OCI-LY7 (cell line): ENCODE measurements at regions not wholly inside any gene's neighbourhood (a gene's known extent, or its start where the extent isn't known, plus 50 kb on each side); places are given as distances from the start of the nearest gene placed in this dataset.

Experiments used
- BruUV-seq: library from RNA; stranded (reverse); fragments of 400-500 nt; replicated peaks from 2 replicates; lab custom pipeline; 2021; lab: Mats Ljungman, UMichigan
- CTCF ChIA-PET: fragments of 300-600 bp; sonication (Branson Sonifier 250); formaldehyde crosslinking; loops from one replicate; lab custom pipeline; 2022; ENCODE audit warnings: antibody characterized with exemption; ENCODE audit not compliant: unreplicated experiment; lab: Charles Lee
- POLR2A ChIA-PET: fragments of 300-600 bp; sonication (Branson Sonifier 250); formaldehyde crosslinking; loops from one replicate; lab custom pipeline; 2022; ENCODE audit warnings: antibody characterized with exemption; lab: Charles Lee
- DNase-seq: peaks from one replicate; pipeline ENCODE4 v3.0.0-alpha.2; 2015; ENCODE audit warnings: low spot score
- H2AFZ ChIP-seq: fragments of 200-600 bp; sonication (generic), shearing (Covaris generic); 2 replicates; pipeline ENCODE4 v1.6.1; 2014; ENCODE audit warnings: mild to moderate bottlenecking, antibody characterized with exemption, low read length, moderate library complexity
- H3K27ac ChIP-seq: fragments of 200-600 bp; sonication (generic); 2 replicates; pipeline ENCODE4 v1.5.1; 2014; ENCODE audit warnings: mixed run types, low read depth, mild to moderate bottlenecking, moderate library complexity, low read length, inconsistent platforms; ENCODE audit not compliant: poor library complexity, severe bottlenecking
- H3K36me3 ChIP-seq: fragments of 200-600 bp; sonication (generic); 2 replicates; pipeline ENCODE4 v1.6.1; 2014; ENCODE audit warnings: mild to moderate bottlenecking, antibody characterized with exemption, low read length, moderate library complexity, mixed read lengths; ENCODE audit not compliant: insufficient read depth
- H3K4me1 ChIP-seq: fragments of 200-600 bp; sonication (generic); 2 replicates; pipeline ENCODE4 v1.5.1; 2014; ENCODE audit warnings: mild to moderate bottlenecking, low read length; ENCODE audit not compliant: insufficient read depth, poor library complexity, severe bottlenecking
- H3K4me2 ChIP-seq: fragments of 200-600 bp; sonication (generic); 2 replicates; pipeline ENCODE4 v1.6.1; 2014; ENCODE audit warnings: mild to moderate bottlenecking, low read length
- H3K4me3 ChIP-seq: fragments of 200-600 bp; sonication (generic); 2 replicates; pipeline ENCODE4 v1.5.1; 2014; ENCODE audit warnings: mild to moderate bottlenecking, low read depth, low read length; ENCODE audit not compliant: poor library complexity, severe bottlenecking
- H3K79me2 ChIP-seq: fragments of 200-600 bp; sonication (generic); 2 replicates; pipeline ENCODE4 v1.6.1; 2016; ENCODE audit warnings: low read depth, mild to moderate bottlenecking, low read length, moderate library complexity, mixed read lengths; ENCODE audit not compliant: insufficient read depth
- H3K9me2 ChIP-seq: fragments of 200-600 bp; sonication (generic); 2 replicates; pipeline ENCODE4 v1.6.1; 2016; ENCODE audit warnings: mild to moderate bottlenecking, low read length, mixed read lengths; ENCODE audit not compliant: insufficient read depth
- H3K9me3 ChIP-seq: fragments of 200-600 bp; sonication (generic); 2 replicates; pipeline ENCODE4 v1.6.1; 2014; ENCODE audit warnings: mild to moderate bottlenecking, mixed run types, low read length, mixed read lengths
- H4K20me1 ChIP-seq: fragments of 200-600 bp; sonication (generic); 2 replicates; pipeline ENCODE4 v1.6.1; 2014; ENCODE audit warnings: mild to moderate bottlenecking, antibody characterized with exemption, low read length, moderate library complexity, mixed read lengths; ENCODE audit not compliant: insufficient read depth
- EZH2phosphoT487 ChIP-seq: fragments of 200-600 bp; sonication (generic); IDR thresholded peaks from 2 replicates; pipeline ENCODE4 v1.6.1; 2018; ENCODE audit warnings: low read depth, borderline replicate concordance, mild to moderate bottlenecking, mixed run types, antibody characterized with exemption, low read length, moderate library complexity, mixed read lengths
- intact Hi-C: fragments of 100-400 bp; cut with micrococcal nuclease; formaldehyde crosslinking; loops from one replicate; pipeline ENCODE4 v1.10.0; 2022; ENCODE audit not compliant: unreplicated experiment
- TF ChIP-seq, protein P1 (sequence below): fragments of 200-600 bp; sonication (generic); conservative IDR thresholded peaks from 2 replicates; pipeline ENCODE4 v1.5.1; 2014; ENCODE audit warnings: mild to moderate bottlenecking, antibody characterized with exemption, low read length, moderate library complexity, mixed read lengths

DNA sequence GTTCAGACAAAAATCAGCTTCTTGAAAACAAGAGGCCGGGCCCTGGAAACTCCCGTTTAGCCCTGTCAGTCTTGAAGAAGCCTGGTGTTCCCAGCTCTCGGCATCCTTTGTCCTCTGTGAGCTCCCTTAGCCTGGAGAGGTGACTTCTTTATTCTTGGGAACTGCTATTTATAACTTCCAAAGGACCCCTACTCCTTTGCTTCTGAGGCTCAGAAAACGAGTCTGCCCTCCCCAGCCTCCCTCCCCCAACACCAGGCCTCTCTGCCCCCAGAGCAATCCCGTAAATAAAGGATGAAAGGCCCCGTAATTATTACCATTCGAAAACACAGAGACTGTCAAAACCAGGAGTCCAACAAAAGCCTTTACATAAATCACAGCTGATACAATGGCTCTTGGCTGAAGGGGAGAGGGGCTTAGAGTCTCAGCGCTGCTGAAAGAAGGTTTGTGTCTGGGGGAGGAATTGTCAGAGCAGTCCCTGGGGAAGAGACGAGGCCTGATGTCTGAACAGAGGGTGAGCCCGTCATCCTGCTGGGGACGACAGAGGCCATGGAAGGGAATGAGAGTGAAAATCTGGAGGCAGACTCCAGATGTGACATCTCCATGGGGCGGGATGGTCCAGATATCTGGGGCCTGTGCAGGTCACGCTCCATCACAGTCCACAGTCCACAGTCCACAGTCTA, 283.0 kb downstream of the MYCN start:
- TF ChIP-seq, protein P1, sequence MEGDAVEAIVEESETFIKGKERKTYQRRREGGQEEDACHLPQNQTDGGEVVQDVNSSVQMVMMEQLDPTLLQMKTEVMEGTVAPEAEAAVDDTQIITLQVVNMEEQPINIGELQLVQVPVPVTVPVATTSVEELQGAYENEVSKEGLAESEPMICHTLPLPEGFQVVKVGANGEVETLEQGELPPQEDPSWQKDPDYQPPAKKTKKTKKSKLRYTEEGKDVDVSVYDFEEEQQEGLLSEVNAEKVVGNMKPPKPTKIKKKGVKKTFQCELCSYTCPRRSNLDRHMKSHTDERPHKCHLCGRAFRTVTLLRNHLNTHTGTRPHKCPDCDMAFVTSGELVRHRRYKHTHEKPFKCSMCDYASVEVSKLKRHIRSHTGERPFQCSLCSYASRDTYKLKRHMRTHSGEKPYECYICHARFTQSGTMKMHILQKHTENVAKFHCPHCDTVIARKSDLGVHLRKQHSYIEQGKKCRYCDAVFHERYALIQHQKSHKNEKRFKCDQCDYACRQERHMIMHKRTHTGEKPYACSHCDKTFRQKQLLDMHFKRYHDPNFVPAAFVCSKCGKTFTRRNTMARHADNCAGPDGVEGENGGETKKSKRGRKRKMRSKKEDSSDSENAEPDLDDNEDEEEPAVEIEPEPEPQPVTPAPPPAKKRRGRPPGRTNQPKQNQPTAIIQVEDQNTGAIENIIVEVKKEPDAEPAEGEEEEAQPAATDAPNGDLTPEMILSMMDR, result no peak
- TF ChIP-seq EZH2phosphoT487, result no peak

DNA sequence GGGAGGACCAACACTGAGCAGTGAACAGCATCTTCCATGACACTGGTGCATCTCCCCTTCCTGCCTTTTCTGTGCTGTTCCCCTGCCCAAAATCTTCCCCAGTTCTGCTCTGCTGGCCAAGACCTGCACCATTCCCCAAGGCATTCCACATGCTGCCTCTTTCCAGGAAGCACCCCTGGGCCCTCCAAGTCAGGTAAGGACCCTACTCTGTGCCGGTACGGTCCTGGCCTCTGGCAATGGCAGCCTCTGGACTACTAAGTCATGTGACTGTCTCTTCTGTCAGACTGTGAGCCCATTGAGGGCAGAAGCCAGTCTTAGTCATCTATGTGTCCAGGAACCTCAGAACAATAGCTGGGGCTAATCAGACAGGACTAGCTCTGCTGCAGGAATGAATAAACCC, 282.0 kb downstream of the MYCN start:
- Histone ChIP-seq H2AFZ (no peak overlapping the region), H3K27ac (no peak overlapping the region), H4K20me1 (no peaks in the 10 kb centered on the region), H3K4me1 (no peaks in the 10 kb centered on the region), H3K9me2 (no peaks in the 10 kb centered on the region), H3K36me3 (no peaks in the 10 kb centered on the region), H3K4me3 (no peak overlapping the region), H3K9me3 (no peaks in the 10 kb centered on the region), H3K4me2 (no peak overlapping the region), H3K79me2 (no peaks in the 10 kb centered on the region)
- intact Hi-C loops, result no loop called here
- no peak for DNase-seq
- ChIA-PET POLR2A (interaction anchor here (0.6 kb wide), 1 partner anchor 524 kb away, joined by 4 read pairs; no protein-coding TSS in a partner anchor), CTCF (no interaction called here)
- no TSS peak for BruUV-seq
- TF ChIP-seq EZH2phosphoT487, result no peak
- TF ChIP-seq, protein P1, result no peak

More for the DNA sequence above, 283.0 kb downstream of the MYCN start:
- Histone ChIP-seq H3K4me2 (no peak overlapping the region), H2AFZ (no peak overlapping the region), H3K9me3 (no peaks in the 10 kb centered on the region), H3K9me2 (no peaks in the 10 kb centered on the region), H3K79me2 (no peaks in the 10 kb centered on the region), H3K4me1 (no peaks in the 10 kb centered on the region), H4K20me1 (no peaks in the 10 kb centered on the region), H3K27ac (no peak overlapping the region), H3K36me3 (no peaks in the 10 kb centered on the region), H3K4me3 (no peak overlapping the region)
- BruUV-seq, result no TSS peak
- ChIA-PET CTCF (no interaction called here), POLR2A (interaction anchor here (0.6 kb wide), 1 partner anchor 523 kb away, joined by 4 read pairs; no protein-coding TSS in a partner anchor)
- intact Hi-C loops, result no loop called here
- DNase-seq, result no peak

DNA sequence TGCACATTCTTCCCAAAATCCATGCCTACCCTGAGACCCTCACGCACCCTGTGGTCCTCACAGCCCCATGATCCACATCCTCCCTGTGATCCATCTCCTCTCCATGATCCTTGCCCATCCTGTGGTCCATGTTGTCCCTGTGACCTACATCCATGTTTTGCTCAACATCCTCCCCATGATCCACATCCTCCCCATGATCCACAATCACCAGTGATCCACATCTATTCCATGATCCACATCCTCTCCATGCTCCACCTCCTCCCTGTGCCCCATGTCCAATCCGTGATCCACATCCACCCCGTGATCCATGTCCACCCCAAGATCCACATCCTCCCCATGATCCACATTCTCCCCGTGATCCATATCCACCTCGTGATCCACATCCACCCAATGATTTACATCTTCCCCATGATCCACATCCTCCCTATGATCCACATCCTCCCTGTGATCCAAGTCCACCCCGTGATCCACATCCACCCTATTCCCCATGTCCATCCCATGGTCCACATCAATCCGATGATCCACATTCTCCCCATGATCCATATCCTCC, 281.2 kb downstream of the MYCN start:
- H3K9me3 ChIP-seq, result no peaks in the 10 kb centered on the region
- no peaks in the 10 kb centered on the region for H4K20me1 ChIP-seq
- H2AFZ ChIP-seq, result no peak overlapping the region
- no peaks in the 10 kb centered on the region for H3K36me3 ChIP-seq
- no peak overlapping the region for H3K27ac ChIP-seq
- ChIA-PET POLR2A (no interaction called here), CTCF (interaction anchor here (0.6 kb wide), 1 partner anchor 9 kb away, joined by 3 read pairs; no protein-coding TSS in a partner anchor)
- no peaks in the 10 kb centered on the region for H3K4me1 ChIP-seq
- H3K4me3 ChIP-seq, result no peak overlapping the region
- BruUV-seq, result no TSS peak
- TF ChIP-seq EZH2phosphoT487, result no peak
- TF ChIP-seq, protein P1, result no peak
- intact Hi-C loops, result no loop called here
- H3K79me2 ChIP-seq, result no peaks in the 10 kb centered on the region
- H3K4me2 ChIP-seq, result no peak overlapping the region
- no peak for DNase-seq
- no peaks in the 10 kb centered on the region for H3K9me2 ChIP-seq
